Left forelimb (tissue), 1 donor: ENCODE measurements at regions not wholly inside any gene's neighbourhood (a gene's known extent, or its start where the extent isn't known, plus 50 kb on each side); places are given as distances from the start of the nearest gene placed in this dataset.
"Not testable (repeated sequence)": the region's sequence is repeated elsewhere in the genome, so short reads cannot be mapped to it uniquely, and the experiment has no call there.

Source experiments
- DNase-seq: peaks from one replicate; pipeline ENCODE4 v3.0.0-alpha.2; 2018; ENCODE audit warnings: low spot score

DNA sequence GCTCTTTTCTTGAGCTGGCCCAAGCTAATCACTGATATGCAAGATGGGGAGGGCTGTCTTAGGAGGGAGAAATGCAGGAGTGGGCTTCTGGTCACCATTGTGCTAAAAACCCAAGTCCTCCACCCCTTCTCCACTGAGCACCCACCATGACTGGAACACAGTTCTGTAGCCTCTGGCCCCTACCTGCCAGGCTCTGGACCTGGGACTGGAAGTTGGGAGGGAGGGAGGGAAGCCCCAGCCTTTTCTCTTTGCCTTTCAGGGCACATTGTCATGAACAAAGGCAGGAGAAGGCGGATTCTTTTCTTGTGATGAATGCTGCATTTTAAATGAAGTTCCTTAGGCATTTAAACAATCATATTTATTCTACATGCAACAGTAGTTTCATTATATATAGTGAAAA, 559.1 kb upstream of the TRPC7 start:
- no peak for DNase-seq

DNA sequence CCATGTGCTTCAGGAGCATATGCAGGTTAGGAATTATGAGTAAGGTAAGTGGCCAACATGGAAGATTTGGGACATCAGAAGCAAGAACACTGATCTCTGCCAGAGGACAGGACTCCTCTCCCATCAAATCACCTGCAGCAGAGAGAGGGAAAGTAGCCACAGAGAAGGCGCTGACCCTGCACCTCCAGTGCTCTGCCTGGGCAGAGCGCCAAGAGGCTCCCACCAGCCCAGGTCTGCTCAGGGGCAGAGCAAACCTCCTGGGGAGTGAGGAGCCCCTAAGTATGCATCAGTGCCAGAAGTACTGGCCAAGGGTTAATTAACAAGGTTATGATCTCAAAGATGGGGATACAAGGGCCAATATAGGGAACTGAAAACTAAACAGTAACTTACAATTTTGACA, 545.3 kb upstream of the TRPC7 start:
- DNase-seq, result no peak

DNA sequence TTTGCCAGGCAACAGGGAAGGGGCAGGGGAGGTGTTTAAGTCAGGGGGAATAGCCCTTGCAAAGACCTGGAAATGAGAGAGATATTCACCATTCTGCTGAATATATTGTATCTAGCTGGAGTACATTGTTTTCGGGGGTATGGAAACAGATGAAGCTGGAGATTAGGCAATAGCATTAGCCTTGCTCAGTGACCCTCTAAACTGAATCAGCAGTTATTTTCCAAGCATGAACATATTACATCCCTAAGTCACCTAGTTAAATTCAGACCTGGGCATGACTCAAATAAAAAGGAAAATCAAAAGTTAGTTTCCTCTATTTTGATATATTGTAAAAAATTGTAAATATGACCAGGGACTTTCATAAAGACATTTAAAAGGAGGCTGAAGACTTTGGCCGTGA, 544.6 kb upstream of the TRPC7 start:
- no peak for DNase-seq

DNA sequence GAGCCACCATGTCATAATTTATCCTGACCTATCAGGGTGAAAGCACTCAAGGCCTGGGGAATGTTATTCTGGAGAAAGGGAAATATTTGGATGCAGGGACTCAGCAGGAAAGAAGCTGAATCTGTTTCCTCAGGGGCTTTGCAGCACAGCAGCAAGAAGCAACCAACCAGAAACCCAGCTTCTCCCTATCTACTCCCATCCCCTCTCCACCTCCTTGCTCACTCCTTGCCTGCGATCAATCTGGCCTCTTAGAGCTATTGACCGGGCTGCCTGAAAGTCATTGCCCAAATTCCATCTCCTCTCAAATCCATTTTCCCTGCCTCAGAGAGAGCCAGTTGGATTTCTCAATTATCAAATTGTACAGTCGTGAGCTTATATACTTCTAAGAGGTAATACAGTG, 542.0 kb upstream of the TRPC7 start:
- DNase-seq, result no peak

DNA sequence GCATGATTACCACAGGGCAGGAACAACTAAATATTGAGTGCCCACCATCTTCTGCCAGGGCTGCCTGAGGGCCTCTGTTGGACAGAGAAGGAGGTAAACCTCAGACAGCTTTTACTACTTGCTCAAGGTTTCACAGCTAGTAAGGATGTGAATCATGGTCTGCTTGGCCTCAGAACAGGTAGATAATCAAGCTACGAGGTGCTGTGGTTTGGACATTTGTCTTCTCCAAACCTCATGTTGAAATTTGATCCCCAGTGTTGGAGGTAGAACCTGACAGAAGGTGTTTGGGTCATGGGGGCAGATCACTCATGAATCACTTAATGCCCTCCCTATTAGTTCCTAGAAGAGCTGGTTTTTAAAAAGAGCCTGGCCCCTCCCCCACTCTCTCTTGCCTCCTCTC, 541.2 kb upstream of the TRPC7 start:
- no peak for DNase-seq

DNA sequence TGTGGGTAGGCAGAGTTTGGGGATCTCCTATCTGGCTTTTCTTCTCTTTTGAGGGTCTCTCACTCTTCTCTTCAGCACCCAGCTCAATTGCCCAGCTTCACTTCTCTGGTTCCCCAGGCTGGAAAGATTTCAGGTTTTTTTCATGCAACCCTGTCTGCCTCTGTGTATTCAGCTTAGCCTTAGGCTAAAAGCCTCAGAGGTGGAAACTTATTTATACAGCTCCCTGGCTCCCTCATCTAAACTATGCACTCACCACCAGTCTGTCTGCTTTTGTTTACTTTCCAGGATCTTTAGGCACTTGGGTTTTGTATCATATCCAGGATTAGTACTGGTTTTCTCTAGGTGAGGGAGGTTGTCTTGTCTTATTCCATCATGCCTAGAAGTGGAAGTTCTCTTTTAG, 540.2 kb upstream of the TRPC7 start:
- no peak for DNase-seq

DNA sequence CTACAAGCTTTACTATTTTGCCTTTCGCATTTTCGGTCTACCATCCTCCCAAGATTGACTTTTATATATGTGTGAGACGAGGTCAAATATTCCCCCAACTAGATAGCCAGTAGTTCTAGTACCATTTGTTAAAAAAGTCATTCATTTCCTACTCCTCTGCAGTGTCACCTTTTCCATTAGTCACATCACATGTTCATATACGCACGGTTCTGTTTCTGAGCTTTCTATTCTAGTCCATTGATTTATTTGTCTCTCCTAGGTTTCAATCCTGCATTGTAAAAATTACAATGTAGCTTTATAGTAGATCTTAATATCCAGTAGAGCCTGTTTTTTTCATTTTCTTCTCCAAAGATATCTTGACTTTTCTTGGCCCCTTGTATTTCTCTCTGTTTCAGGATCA, 528.7 kb upstream of the TRPC7 start:
- no peak for DNase-seq

DNA sequence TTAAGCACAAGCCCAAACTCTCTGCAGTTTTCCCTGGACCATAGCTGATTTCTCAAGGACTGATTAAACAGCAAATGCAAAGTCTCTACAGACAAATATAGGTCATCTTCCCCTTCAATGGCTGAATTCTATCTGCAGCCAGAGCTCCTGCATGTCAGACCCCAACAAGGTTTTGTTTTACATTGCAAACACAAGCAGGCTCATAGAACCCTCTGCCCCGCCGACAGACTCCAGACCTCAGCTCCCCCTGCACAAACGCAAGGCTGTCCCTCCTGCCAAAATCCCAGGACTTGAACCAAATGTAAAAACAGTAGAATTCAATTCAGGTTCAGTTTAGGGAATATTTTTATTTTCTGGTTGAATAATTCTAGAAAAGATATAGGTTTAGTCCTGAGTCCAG, 526.7 kb upstream of the TRPC7 start:
- DNase-seq, result no peak

DNA sequence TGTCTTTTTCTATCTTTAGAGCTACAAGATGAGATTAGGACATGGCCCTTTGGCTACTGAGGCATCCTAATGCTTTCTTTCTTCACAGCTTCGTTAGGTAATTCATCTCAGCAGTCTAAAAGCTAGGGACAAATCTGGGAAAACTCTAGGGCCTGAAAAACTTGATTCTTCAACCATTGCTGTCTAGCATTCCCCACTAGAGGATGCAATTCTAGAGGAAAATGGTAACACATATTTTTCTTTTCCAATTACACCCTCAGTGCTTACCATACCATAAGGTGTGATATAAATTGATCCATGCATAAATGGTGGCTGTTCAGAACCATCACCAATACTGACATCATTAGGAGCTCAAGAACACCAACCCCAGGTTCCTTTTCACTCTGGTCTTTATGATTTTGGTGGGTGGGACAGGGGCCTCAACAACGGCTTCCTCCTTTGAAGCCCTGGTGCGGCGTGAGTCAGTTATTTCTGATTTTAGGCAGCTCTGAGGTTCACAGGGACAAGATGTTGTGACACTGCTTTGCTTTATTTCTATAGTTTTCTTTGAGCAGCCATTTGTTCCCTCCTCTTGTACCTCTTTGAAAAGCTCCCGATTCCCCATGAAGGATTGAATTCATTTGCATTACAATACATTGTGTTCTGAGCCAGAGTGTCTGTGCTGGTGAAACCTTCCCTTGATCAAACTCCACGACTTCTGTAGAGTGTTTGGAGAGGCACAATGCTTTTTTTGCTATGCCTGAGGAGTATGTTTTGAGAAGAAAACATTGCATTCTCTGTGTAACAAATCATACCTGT, 526.0 kb upstream of the TRPC7 start:
- no peak for DNase-seq

DNA sequence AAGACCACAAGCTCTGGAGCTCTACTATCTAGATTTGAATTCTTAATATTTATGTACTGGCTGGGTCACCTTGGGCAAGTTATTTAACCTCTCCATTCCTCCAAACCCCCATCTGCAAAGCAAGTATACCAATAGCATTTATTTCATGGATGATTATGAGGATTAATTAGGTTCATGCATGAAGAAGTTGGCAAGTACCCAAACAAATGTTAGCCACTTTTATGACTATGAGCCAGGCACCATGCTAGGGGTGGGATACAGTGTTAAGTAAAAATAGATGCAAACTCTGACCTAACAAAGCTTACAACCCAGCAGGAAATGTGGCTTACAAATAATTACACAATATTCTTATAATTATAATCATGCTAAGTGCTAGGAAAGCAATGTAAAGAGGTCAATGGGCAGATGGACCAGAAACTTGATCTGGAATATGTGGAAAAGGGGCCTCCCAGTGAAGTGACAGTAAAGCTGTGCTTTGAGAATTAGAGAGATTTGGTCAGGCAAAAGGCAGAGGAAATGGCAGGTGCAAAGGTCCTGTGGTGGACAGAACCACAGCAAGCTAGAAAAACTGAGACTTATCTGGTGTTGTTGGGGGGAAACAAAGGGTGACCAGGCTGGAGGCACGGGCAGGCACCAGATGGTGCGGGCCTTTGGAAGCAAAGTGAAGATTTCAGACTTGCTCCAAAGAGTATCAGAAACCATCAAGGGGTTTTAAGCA, 525.2 kb upstream of the TRPC7 start:
- no peak for DNase-seq

DNA sequence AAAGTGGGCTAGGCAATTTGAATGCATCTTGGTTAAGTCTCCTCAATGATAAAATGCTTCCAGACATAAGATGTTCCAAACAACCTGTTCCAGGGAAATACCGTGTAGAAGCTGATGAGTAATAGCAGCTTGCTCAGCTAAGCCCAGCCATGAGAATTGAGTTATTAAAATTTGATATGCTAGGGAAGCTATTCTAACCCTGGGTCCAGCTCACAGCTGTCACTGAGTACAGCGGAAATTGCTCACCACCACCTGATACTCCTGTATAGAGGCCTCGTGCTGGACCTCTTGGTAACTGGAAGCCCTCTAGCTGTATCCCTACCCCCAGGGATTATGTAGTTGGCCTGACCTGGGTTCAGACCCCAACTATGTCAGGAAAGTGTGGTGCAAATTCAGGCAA, 521.3 kb upstream of the TRPC7 start:
- DNase-seq, result no peak

DNA sequence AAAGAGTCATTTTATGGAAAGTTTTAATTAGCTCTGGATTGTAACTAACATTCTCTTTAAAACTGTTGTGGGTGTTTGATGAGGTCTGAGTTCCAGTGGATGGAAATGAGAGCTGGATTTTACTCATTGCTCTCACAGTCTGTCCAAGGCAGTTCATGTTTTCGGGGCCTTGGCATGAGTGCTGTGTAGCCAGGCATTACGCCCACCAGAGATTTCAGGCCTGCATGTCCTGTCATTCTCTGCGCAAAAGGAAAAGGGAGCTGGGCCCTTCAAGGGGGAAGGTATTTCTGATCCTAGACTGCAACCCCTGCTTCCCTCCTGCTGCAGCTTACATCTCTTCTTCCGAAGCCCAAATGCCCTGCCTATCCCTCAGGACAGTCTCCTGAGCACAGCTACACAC, 499.6 kb upstream of the TRPC7 start:
- no peak for DNase-seq

DNA sequence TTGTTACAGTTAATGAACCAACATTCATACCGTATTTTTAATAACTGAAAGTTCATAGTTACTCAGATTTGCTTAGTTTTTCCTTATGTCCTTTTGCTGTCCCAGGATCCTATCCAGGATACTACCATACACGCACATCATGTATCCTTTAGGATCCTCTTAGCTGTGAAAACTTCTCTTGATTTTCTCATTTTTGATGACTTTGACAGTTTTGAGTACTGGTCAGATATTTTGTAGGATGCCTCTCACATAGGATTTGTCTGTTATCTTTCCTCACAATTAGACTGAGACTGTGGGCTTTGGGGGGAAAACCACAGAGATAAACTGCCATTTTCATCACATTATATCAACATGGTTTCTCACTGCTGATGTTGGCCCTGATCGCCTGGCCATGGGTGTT, 491.3 kb upstream of the TRPC7 start:
- DNase-seq, result no peak

DNA sequence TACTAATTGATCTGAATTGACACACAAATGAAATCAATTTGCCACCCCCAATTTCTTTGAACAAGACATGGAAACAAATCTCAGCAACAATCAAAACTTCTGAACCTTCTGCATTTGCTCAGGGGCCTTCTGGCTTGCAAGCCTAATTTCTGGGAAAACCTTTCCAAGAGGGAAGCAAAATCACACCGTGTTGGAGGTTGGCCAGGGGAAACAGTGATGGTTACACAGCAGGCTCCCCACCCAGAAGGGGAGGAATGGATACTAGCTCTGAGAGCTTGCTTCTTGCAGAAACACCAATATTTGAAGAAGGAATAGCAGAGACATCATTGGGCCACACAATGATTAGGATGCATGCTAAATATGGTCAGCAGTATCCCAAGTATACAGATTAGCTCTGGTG, 488.6 kb upstream of the TRPC7 start:
- no peak for DNase-seq

DNA sequence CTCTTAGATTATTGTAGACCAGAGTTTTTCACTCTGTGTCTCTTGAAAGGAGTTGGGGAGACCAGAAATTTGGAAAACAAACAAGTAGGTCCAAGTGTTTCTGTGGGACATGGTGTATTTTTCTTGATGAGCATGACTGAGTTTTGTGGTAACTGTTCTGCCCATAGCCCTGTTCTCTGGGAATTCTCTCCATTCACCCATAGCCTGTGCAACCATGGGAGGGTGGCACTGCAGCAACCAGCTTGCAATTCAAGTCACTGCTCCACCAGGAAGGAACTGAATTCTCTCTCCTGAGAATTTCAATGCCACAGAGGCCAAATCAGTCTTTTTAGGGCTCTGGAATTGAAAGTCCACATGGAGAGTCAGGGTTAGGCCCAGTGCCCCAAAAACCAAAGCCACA, 475.3 kb upstream of the TRPC7 start:
- no peak for DNase-seq

DNA sequence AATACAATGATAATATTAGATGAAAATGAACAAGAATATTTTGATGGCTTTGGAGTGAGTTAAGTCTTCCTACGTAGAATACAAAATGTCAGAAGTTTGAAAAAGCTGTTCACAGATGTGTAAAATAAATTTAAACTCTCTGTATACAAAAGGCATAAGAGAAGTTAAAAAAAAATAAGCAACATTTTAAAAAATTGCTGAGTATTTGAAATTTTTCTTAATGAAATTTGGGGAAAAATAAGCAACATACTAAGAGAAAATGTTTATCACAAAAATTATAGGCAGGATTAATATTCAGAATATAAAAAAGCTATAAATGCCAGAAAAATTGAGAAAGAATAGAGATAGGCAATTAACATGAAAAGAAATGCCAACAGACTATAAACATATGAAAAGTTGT, 470.7 kb upstream of the TRPC7 start:
- DNase-seq, result no peak

DNA sequence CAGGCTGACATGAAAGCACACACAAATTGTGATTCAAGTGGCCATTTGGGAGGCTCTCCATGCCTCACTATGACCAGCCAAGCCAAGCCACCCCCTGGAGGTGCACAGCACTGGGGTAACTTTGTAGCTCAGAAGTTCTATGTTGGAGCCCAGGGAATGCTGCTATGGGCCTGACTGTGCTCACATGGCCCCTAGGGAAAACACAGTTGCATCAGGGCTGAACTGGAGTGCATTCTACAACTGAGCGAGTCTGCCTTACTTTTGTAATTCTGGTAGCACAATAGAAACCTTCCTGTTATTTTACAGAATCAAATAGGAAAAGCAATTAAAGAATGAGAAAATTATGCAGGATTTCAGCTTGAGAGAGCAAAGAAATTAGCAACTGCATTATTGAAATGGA, 455.5 kb upstream of the TRPC7 start:
- no peak for DNase-seq

DNA sequence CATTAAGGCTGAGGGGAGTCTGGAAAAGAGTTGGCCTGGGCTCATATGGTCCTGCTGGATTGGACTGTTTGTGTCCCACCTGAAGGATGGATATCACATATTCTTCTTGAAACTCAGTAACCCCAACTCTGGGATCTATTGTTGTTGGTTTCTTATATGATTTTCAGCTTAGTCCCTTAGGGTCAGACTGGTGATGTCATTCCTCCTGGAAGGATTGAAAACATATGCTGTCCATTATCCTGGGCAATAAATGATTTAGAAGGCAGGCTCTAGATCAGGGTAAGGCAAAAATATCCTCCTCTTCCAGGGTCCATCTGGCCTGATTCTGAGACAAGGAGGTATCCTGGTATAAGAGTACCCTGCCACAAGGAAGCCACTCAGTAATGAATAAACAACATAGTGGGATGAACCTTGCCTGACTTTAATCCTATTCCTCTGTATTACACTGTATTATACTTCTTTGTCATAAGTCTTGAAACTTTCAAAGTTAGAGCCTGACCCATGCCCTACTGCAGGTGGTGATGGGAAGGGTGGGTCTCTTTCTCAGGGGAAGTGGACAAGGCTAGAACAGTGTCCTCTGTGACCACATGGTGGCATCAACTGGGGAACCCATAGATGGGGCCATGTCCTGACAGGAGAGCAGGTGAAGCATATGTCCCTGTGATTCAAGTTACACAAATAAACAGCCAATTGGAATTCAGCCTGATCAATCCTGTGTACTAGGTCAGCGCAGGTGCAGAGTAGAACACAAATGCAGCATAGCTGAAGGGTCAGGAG, 454.4 kb upstream of the TRPC7 start:
- no peak for DNase-seq

DNA sequence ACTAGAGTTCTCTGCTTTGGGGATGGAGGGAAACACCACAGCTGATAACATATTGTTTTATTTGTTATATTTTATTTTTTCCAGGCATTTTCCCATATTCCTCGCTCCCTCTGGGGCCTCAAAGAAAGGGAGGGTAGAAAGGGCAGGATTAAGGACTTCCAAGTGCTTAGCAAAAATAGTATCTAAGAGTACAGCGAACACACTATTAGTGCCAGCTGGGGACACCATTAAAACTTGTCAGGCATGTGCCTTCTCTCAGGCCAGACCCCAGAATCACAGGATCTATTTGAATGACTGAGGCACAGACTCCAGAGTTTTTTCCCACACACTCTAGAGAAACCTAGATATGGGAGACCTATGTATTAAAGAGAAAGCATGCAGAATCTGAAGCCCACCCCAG, 451.0 kb upstream of the TRPC7 start:
- no peak for DNase-seq

DNA sequence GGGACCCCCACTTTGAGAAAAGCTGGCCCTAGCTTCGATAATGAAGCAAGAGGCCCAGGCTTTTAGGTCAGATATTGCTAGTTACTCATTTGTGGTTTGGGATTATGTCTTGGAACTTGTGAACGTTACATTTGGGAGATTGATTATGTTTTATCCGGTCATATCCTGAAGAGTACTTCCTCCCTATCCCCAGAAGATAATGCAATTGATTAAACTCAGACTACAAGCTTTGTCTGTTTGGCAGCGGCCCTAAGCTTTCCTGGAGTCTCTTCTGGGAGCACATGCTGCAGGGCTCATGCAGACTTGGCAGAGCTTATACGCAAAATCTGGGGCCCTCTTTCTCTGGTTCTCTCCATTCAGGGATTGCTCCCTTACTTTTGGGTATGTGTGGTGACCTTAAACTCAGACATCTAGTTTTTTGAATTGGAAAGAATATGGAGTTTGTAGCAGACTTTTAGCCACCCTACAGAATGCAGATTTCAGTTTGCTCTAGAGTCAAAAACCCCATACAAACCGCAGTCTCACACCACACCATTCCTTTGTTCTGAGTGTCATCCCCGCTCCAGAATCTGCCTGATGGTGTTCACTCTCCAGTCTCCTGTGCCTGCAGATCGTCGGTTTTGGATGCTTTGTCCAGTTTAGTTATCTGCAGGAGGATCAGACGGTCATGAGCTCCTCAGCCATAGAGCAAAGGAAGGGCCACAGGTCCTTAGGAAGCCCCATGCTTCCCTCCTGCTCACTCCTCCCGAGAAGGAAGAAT, 449.5 kb upstream of the TRPC7 start:
- DNase-seq, result no peak

DNA sequence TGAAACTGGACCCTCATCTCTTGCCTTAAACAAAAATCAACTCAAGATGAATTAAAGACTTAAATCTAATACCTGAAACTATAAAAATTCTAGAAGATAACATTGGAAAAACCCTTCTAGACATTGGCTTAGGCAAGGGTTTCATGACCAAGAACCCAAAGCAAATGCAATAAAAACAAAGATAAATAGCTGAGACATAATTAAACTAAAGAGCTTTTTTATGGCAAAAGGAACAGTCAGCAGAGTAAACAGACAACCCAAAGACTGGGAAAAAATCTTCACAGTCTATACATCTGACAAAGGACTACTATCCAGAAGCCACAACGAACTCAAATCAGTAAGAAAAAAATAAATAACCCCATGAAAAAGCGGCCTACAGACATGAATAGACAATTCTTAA, 446.9 kb upstream of the TRPC7 start:
- DNase-seq, result not testable (repeated sequence)

DNA sequence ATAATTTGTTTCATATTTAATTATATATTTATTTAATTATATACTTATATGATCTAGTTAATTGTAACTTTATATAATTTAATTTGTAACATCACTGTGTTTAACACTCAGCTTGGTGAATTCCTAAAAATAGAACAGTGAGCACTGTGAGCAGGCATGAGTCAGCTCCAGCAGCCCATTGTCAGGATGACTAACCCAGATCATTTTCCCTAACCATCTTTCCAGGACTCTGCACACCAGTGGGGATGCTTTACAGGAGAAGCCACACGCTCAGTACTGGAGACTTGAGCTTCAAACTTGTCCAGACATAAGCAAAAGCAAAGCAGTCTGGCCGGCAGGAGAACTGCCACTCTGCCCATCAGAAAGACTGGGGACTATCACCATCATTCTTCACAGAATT, 446.2 kb upstream of the TRPC7 start:
- no peak for DNase-seq
